ENCODE measurements at regions not wholly inside any gene's neighbourhood (a gene's known extent, or its start where the extent isn't known, plus 50 kb on each side); places are given as distances from the start of the nearest gene placed in this dataset.

DNA sequence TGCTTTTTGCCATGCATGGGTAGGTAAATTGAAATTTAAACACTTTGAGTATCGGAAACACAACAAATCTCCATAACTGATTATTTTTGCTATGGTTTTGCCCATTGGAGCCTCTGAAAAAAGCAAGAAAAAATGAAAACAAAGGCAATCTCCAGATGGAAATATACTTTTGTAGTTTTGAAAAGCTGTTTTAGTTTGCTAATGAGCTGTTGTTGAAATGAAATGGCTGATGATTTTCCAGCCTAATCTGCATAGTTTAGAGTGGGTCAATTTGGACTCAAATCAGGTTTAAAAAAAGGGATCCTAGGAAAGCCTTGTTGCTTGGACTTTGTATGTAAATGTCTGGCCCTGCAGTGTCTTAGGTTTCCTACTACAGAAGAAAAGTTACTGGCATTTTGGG lies 285.8 kb downstream of the CAAP1 start:
- no peak overlapping the region for H3K4me3 ChIP-seq (replicated peaks; ENCODE audit: insufficient read depth, low read length)
- TF ChIP-seq POLR2AphosphoS5 (IDR thresholded peaks at IDR 0.05; ENCODE audit: low read depth) = no peak
- TF ChIP-seq GABPA (IDR thresholded peaks at IDR 0.05; ENCODE audit: low read depth) = no peak
- TF ChIP-seq, protein P1, sequence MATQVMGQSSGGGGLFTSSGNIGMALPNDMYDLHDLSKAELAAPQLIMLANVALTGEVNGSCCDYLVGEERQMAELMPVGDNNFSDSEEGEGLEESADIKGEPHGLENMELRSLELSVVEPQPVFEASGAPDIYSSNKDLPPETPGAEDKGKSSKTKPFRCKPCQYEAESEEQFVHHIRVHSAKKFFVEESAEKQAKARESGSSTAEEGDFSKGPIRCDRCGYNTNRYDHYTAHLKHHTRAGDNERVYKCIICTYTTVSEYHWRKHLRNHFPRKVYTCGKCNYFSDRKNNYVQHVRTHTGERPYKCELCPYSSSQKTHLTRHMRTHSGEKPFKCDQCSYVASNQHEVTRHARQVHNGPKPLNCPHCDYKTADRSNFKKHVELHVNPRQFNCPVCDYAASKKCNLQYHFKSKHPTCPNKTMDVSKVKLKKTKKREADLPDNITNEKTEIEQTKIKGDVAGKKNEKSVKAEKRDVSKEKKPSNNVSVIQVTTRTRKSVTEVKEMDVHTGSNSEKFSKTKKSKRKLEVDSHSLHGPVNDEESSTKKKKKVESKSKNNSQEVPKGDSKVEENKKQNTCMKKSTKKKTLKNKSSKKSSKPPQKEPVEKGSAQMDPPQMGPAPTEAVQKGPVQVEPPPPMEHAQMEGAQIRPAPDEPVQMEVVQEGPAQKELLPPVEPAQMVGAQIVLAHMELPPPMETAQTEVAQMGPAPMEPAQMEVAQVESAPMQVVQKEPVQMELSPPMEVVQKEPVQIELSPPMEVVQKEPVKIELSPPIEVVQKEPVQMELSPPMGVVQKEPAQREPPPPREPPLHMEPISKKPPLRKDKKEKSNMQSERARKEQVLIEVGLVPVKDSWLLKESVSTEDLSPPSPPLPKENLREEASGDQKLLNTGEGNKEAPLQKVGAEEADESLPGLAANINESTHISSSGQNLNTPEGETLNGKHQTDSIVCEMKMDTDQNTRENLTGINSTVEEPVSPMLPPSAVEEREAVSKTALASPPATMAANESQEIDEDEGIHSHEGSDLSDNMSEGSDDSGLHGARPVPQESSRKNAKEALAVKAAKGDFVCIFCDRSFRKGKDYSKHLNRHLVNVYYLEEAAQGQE (IDR thresholded peaks at IDR 0.05; ENCODE audit: insufficient replicate concordance, low read depth) = no peak
- TF ChIP-seq, protein P2, sequence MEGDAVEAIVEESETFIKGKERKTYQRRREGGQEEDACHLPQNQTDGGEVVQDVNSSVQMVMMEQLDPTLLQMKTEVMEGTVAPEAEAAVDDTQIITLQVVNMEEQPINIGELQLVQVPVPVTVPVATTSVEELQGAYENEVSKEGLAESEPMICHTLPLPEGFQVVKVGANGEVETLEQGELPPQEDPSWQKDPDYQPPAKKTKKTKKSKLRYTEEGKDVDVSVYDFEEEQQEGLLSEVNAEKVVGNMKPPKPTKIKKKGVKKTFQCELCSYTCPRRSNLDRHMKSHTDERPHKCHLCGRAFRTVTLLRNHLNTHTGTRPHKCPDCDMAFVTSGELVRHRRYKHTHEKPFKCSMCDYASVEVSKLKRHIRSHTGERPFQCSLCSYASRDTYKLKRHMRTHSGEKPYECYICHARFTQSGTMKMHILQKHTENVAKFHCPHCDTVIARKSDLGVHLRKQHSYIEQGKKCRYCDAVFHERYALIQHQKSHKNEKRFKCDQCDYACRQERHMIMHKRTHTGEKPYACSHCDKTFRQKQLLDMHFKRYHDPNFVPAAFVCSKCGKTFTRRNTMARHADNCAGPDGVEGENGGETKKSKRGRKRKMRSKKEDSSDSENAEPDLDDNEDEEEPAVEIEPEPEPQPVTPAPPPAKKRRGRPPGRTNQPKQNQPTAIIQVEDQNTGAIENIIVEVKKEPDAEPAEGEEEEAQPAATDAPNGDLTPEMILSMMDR (IDR thresholded peaks at IDR 0.05; ENCODE audit: insufficient read depth, low read length) = no peak
- H3K27ac ChIP-seq (replicated peaks) = no peak overlapping the region
- no peak for DNase-seq (ENCODE audit: low read depth in 1 of 2, low spot score in 1 of 2)
- H3K27me3 ChIP-seq (ENCODE audit: insufficient read depth, poor library complexity, severe bottlenecking) = no peaks in the 10 kb centered on the region

DNA sequence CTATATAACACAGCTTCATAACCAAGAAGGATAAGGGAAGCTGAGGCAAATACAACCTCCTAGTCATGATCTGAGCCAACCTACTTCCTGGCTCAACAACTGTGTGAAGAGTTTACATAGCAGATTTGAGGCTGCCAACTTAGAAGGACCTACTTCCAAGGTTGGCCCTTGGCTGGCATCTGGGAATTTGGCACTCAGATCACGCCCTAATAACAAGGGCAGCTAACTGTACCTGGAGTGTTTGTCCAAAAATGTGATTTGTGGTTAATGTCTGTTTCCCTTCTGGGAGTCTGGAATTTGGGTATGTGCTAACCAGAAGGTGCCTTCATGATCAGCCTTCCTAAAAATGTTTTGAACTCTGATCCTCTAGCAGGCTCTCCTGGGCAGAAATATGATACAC lies 287.2 kb downstream of the CAAP1 start:
- DNase-seq (ENCODE audit: low read depth in 1 of 2, low spot score in 1 of 2) = no peak
- Histone ChIP-seq H3K4me3 (replicated peaks; ENCODE audit: insufficient read depth, low read length) (no peak overlapping the region), H3K27ac (replicated peaks) (no peak overlapping the region), H3K27me3 (ENCODE audit: insufficient read depth, poor library complexity, severe bottlenecking) (no peaks in the 10 kb centered on the region)
- no peak for TF ChIP-seq SPI1 (IDR thresholded peaks at IDR 0.05; ENCODE audit: borderline replicate concordance, low read depth)
- TF ChIP-seq, protein P1 (IDR thresholded peaks at IDR 0.05; ENCODE audit: insufficient replicate concordance, low read depth) = no peak
- TF ChIP-seq, protein P2 (IDR thresholded peaks at IDR 0.05; ENCODE audit: insufficient read depth, low read length) = no peak
- no peak for TF ChIP-seq POLR2AphosphoS5 (IDR thresholded peaks at IDR 0.05; ENCODE audit: low read depth)
- no peak for TF ChIP-seq GABPA (IDR thresholded peaks at IDR 0.05; ENCODE audit: low read depth)

DNA sequence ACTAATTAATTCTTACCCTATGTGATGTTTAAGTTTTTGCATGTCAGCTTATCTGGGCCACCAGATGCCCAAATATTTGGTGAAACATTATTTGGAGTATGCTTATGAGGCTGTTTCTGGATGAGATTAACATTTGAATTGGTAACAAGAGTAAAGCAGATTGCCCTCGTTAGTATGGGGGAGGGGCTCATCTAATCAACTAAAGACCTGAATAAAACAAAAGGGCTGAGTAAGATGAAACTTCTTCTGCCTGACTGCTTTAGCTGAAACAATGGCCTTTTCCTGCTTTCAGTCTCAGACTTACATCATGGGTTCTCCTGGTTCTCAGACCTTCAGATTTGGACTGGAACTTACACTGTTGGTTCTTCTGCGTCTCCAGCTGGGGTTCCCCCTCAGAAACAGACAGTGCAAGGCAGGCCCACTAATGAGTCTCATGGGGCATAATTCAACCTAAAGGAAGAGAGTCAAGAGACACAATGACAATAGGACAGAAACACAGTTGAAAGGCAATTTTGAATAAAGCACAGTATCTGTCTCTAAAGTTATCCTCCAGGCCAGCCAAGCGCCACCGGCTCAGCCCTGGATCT lies 288.4 kb downstream of the CAAP1 start:
- H3K27ac ChIP-seq (replicated peaks) = no peak overlapping the region
- TF ChIP-seq, protein P2 (IDR thresholded peaks at IDR 0.05; ENCODE audit: insufficient read depth, low read length) = no peak
- TF ChIP-seq, protein P1 (IDR thresholded peaks at IDR 0.05; ENCODE audit: insufficient replicate concordance, low read depth) = no peak
- TF ChIP-seq POLR2AphosphoS5 (IDR thresholded peaks at IDR 0.05; ENCODE audit: low read depth) = no peak
- no peak for TF ChIP-seq GABPA (IDR thresholded peaks at IDR 0.05; ENCODE audit: low read depth)
- TF ChIP-seq SPI1 (IDR thresholded peaks at IDR 0.05; ENCODE audit: borderline replicate concordance, low read depth) = no peak
- no peak overlapping the region for H3K4me3 ChIP-seq (replicated peaks; ENCODE audit: insufficient read depth, low read length)
- no peaks in the 10 kb centered on the region for H3K27me3 ChIP-seq (ENCODE audit: insufficient read depth, poor library complexity, severe bottlenecking)
- no peak for DNase-seq (ENCODE audit: low read depth in 1 of 2, low spot score in 1 of 2)
